GM12878 (cell line): ENCODE measurements at regions not wholly inside any gene's neighbourhood (a gene's known extent, or its start where the extent isn't known, plus 50 kb on each side); places are given as distances from the start of the nearest gene placed in this dataset.

Experiments
- ATAC-seq: fragments of 200-7000 bp; cut with Tn5 transposase; 3 replicates; pipeline ENCODE4 v1.9.1; 2020; ENCODE audit warnings: mild to moderate bottlenecking, moderate library complexity
- BruUV-seq: library from RNA; stranded (reverse); fragments of 400-500 nt; replicated peaks from 2 replicates; lab custom pipeline; 2021; lab: Mats Ljungman, UMichigan
- CTCF ChIA-PET: fragments of 300-600 bp; sonication (Branson Sonifier 250); formaldehyde crosslinking; extraction: SDS; loops from one replicate; lab custom pipeline; 2021; ENCODE audit warnings: inconsistent platforms; lab: Yijun Ruan, JAX
- POLR2A ChIA-PET: fragments of 350-600 bp; formaldehyde crosslinking; extraction: SDS; loops from one replicate; lab custom pipeline; 2021; ENCODE audit warnings: inconsistent platforms; lab: Charles Lee
- RAD21 ChIA-PET: fragments of 300-600 bp; sonication (Branson Sonifier 250); formaldehyde crosslinking; loops from one replicate; lab custom pipeline; 2023; ENCODE audit warnings: antibody characterized with exemption; ENCODE audit not compliant: unreplicated experiment; lab: Charles Lee
- SMC1A ChIA-PET: fragments of 300-600 bp; sonication (Branson Sonifier 250); formaldehyde crosslinking; loops from one replicate; lab custom pipeline; 2023; ENCODE audit not compliant: unreplicated experiment, uncharacterized antibody; lab: Charles Lee
- DNase-seq: peaks from one replicate; pipeline ENCODE4 v3.0.0-alpha.2; 2011; ENCODE audit warnings: low read depth, low spot score
- FAIRE-seq: peaks from 3 replicates; lab custom pipeline; 2011; peaks lifted over from hg19 to GRCh38; lab: Jason Lieb, UNC
- H2AFZ ChIP-seq: 2 replicates; pipeline ENCODE4 v1.6.0; 2011; ENCODE audit warnings: low read depth, low read length, control low read depth; ENCODE audit not compliant: control insufficient read depth
- H3K27ac ChIP-seq: 2 replicates; pipeline ENCODE4 v1.5.1; 2011; ENCODE audit warnings: control low read depth; ENCODE audit not compliant: control insufficient read depth, insufficient read depth
- H3K27me3 ChIP-seq, 2 experiments: replicated peaks in 1 of 2; 2 replicates each; pipeline versions ENCODE4 v1.6.0 to v1.6.1; 2011; ENCODE audit warnings: low read length in 1 of 2; ENCODE audit not compliant: control insufficient read depth in 2 of 2, insufficient read depth in 2 of 2
- H3K36me3 ChIP-seq, 2 experiments: 2 replicates each; pipeline ENCODE4 v1.5.1; 2011; ENCODE audit warnings: low read length in 1 of 2; ENCODE audit not compliant: control insufficient read depth in 2 of 2, insufficient read depth in 2 of 2
- H3K4me1 ChIP-seq: 2 replicates; pipeline ENCODE4 v1.6.1; 2011; ENCODE audit warnings: mild to moderate bottlenecking, low read length, moderate library complexity, mixed read lengths; ENCODE audit not compliant: control insufficient read depth, insufficient read depth
- H3K4me2 ChIP-seq: 2 replicates; pipeline ENCODE4 v1.6.0; 2011; ENCODE audit warnings: control low read depth; ENCODE audit not compliant: control insufficient read depth, insufficient read depth
- H3K4me3 ChIP-seq: fragments of 200-600 bp; sonication (generic); 2 replicates; pipeline ENCODE4 v1.5.1; 2016
- H3K79me2 ChIP-seq: 2 replicates; pipeline ENCODE4 v1.6.0; 2011; ENCODE audit warnings: low read length; ENCODE audit not compliant: control insufficient read depth, insufficient read depth
- H3K9ac ChIP-seq: 2 replicates; pipeline ENCODE4 v1.8.0; 2011; ENCODE audit warnings: low read length, control low read depth, mixed read lengths; ENCODE audit not compliant: control insufficient read depth, insufficient read depth
- H3K9me3 ChIP-seq: replicated peaks from 3 replicates; pipeline ENCODE4 v1.5.1; 2011; ENCODE audit warnings: mild to moderate bottlenecking, low read length; ENCODE audit not compliant: control insufficient read depth, insufficient read depth
- H4K20me1 ChIP-seq: 2 replicates; pipeline ENCODE4 v1.6.0; 2011; ENCODE audit not compliant: control insufficient read depth, insufficient read depth
- CEBPZ ChIP-seq: fragments of 150-350 bp; IDR thresholded peaks from 2 replicates; pipeline ENCODE4 v1.6.1; 2016; ENCODE audit warnings: low read depth, low read length
- KDM1A ChIP-seq: fragments of 200-600 bp; sonication (generic); IDR thresholded peaks from 2 replicates; pipeline ENCODE4 v1.6.1; 2016; ENCODE audit warnings: borderline replicate concordance
- PBX3 ChIP-seq: IDR thresholded peaks from 2 replicates; pipeline ENCODE4 v1.6.1; 2011; ENCODE audit warnings: mild to moderate bottlenecking, low read depth, low read length, moderate library complexity; ENCODE audit not compliant: insufficient replicate concordance
- ZNF274 ChIP-seq: IDR thresholded peaks from one replicate; pipeline ENCODE4 v1.8.0; 2011; ENCODE audit not compliant: insufficient read length, insufficient read depth
- WGBS: methylation state at CpG from one replicate; pipeline ENCODE4 v1.1.6; 2016; ENCODE audit warnings: low lambda C conversion rate; ENCODE audit not compliant: insufficient replicate concordance, insufficient coverage; ENCODE audit errors: missing lambda C conversion rate; 5-methylcytosine and 5-hydroxymethylcytosine counted together
- in situ Hi-C: fragments of 300-500 bp; cut with MboI; formaldehyde crosslinking; loops from 9 replicates; pipeline ENCODE4 v1.14.3; 2018; ENCODE audit warnings: mixed read lengths
- intact Hi-C: fragments of 100-400 bp; cut with micrococcal nuclease; formaldehyde crosslinking; loops from one replicate; pipeline ENCODE4 v1.14.2; 2022; ENCODE audit not compliant: unreplicated experiment

- Histone ChIP-seq H3K9ac (no peak overlapping the region), H2AFZ (no peak overlapping the region), H3K9me3 (no peaks in the 10 kb centered on the region), H3K27ac (no peak overlapping the region), H3K27me3 (peaks cover 2% of the 10 kb centered on the region in 2 experiments; a peak in 3 of 4 replicates), H3K36me3 (no peaks in the 10 kb centered on the region), H4K20me1 (no peaks in the 10 kb centered on the region), H3K4me1 (no peaks in the 10 kb centered on the region), H3K4me2 (no peak overlapping the region), H3K79me2 (no peaks in the 10 kb centered on the region), H3K4me3 (no peak overlapping the region)
- ATAC-seq (no peak), DNase-seq (no peak), FAIRE-seq (no peak)
- no TSS peak for BruUV-seq
- ChIA-PET POLR2A (no interaction called here), RAD21 (no interaction called here), SMC1A (no interaction called here), CTCF (no interaction called here)
- 20% methylated on average over 11 of the region's 11 CpGs for WGBS
- TF ChIP-seq KDM1A (no peak), CEBPZ (no peak), ZNF274 (no peak), PBX3 (no peak)
- in situ Hi-C loops (no loop called here), intact Hi-C loops (no loop called here)
Observed at GRCh38 chr9:134491856-134492255, 149.7 kb upstream of the COL5A1 start.
